Natural killer cell treated with Interleukin-12 subunit alpha and Interleukin-12 subunit beta and Interleukin-15 and Interleukin-18, amount 100 ng/mL, for 72 hours (primary cell): ENCODE measurements at regions not wholly inside any gene's neighbourhood (a gene's known extent, or its start where the extent isn't known, plus 50 kb on each side); places are given as distances from the start of the nearest gene placed in this dataset.
"Not testable (repeated sequence)": the region's sequence is repeated elsewhere in the genome, so short reads cannot be mapped to it uniquely, and the experiment has no call there.

ENCODE experiments used
- ATAC-seq, 2 donors: fragments of 150-1000 bp; cut with Tn5 transposase in 1 of 2; sonication (Bioruptor Pico), chemical (Tn5 transposase) in 1 of 2; 2 replicates each; pipeline ENCODE4 v1.10.0; 2021
- DNase-seq: peaks from one replicate; pipeline ENCODE4 v3.0.0; 2022; ENCODE audit warnings: low spot score
- H3K27ac Mint-ChIP-seq, 2 donors: 1 replicate in 1 of 2; 2 replicates in 1 of 2; pipeline ENCODE4 v1.8.0; 2022; ENCODE audit warnings: mixed read lengths in 2 of 2, mild to moderate bottlenecking in 1 of 2, moderate library complexity in 1 of 2
- H3K27me3 Mint-ChIP-seq, 2 donors: 1 replicate in 1 of 2; 2 replicates in 1 of 2; pipeline ENCODE4 v1.8.0; 2022; ENCODE audit warnings: mixed read lengths in 2 of 2
- H3K36me3 Mint-ChIP-seq: one replicate; pipeline ENCODE4 v1.8.0; 2022; ENCODE audit warnings: mixed read lengths
- H3K4me1 Mint-ChIP-seq, 2 donors: 1 replicate in 1 of 2; 2 replicates in 1 of 2; pipeline ENCODE4 v1.8.0; 2022; ENCODE audit warnings: low read depth in 2 of 2, mixed read lengths in 2 of 2, mild to moderate bottlenecking in 1 of 2
- H3K4me3 Mint-ChIP-seq: one replicate; pipeline ENCODE4 v1.8.0; 2022; ENCODE audit warnings: mixed read lengths
- H3K9me3 Mint-ChIP-seq: 2 replicates; pipeline ENCODE4 v1.8.0; 2022; ENCODE audit warnings: mixed read lengths

DNA sequence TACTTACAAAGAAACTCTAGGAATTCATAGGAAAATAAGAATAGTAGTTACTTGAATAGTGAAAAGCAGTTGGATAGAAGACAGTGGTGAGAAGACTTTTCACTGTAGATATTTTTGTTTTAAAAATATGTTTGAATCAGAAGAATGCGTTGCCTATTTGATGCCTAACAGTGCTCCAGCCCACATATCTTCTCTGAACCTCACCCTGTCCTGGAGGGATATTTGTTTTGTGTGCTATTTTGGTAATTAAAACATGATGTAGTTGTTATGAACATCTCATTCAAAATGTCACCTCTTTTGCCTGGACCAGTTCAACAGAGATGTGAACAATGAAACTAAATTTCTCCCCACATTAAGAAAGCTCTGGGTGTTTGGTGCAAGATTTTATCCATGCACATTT lies 87.6 kb downstream of the CARTPT start:
- Mint-ChIP-seq H3K36me3 (no peaks in the 10 kb centered on the region), H3K4me3 (no peak overlapping the region), H3K9me3 (no peaks in the 10 kb centered on the region), H3K4me1 (no peaks in the 10 kb centered on the region), H3K27me3 (peaks cover 33 to 69% of the 10 kb centered on the region in 2 donors), H3K27ac (no peak overlapping the region)
- ATAC-seq: no peak
- no peak for DNase-seq

DNA sequence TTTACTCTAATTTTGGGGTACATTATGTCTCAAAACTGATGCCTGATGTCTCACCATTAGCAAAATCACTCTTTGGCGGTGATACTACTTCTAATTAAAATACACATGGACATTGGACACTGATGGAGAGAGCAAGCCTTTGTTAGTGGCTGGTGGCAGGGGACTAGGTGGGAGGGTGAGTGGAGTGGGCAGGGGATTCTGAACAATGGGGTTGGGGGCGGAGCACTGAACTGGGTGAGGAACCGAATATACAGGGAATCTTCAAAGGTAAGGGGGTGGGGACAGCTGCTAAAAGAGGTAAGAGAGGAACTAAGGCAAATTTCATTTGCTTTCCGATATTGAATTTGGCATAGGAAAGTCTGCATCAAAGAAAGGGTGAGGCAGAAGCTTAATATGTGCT lies 88.8 kb downstream of the CARTPT start:
- Mint-ChIP-seq H3K4me1 (no peaks in the 10 kb centered on the region), H3K27ac (no peak overlapping the region), H3K4me3 (no peak overlapping the region), H3K36me3 (no peaks in the 10 kb centered on the region), H3K27me3 (peaks cover 32 to 68% of the 10 kb centered on the region in 2 donors), H3K9me3 (no peaks in the 10 kb centered on the region)
- ATAC-seq (no peak), DNase-seq (no peak)

DNA sequence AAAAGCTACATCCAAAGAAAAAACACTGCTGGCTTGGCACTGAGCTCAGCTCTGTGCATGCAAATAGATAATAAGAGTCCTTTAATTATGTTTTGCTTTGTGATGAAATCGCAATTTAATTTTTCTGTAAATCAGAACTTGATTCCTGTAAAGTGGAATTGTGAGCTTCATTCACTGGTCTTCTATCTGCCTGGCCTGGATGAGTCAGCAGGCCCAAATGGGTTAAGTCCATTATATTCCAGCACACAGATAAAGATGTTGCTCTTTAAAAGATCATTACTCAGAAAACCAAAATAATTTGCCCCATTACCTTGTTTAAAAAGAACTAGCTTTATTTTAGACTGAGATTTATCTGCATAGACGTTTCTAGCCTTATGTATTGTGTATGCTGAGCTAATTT lies 90.4 kb downstream of the CARTPT start:
- no peak for ATAC-seq
- peaks cover 28 to 65% of the 10 kb centered on the region in 2 donors for H3K27me3 Mint-ChIP-seq
- no peaks in the 10 kb centered on the region for H3K4me1 Mint-ChIP-seq
- H3K27ac Mint-ChIP-seq: no peak overlapping the region
- DNase-seq: no peak
- H3K36me3 Mint-ChIP-seq: no peaks in the 10 kb centered on the region
- no peak overlapping the region for H3K4me3 Mint-ChIP-seq
- H3K9me3 Mint-ChIP-seq: no peaks in the 10 kb centered on the region

DNA sequence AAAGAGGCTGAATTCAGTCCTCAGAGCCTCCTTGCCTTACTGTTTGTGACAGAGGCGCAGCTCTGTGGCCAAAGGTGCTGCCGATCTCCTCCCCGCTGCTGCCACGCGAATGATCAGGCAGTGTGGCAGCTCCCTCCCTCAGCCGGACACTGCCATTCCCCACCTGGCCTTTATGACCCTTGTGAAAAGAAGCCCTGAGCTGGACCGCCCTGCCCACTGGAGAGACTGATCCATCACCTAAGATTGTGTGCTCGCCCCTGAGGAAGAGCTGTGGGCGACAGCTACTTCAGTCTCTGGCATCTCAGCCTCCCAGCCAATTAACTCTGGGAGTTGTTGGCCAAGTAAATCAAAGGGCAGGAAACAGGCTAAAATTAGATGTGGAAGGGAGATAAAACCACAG lies 90.9 kb downstream of the CARTPT start:
- DNase-seq (no peak), ATAC-seq (no peak)
- H3K4me1 Mint-ChIP-seq: no peaks in the 10 kb centered on the region
- no peak overlapping the region for H3K27ac Mint-ChIP-seq
- H3K36me3 Mint-ChIP-seq: no peaks in the 10 kb centered on the region
- no peaks in the 10 kb centered on the region for H3K9me3 Mint-ChIP-seq
- H3K4me3 Mint-ChIP-seq: no peak overlapping the region
- H3K27me3 Mint-ChIP-seq: peaks cover 26 to 59% of the 10 kb centered on the region in 2 donors

DNA sequence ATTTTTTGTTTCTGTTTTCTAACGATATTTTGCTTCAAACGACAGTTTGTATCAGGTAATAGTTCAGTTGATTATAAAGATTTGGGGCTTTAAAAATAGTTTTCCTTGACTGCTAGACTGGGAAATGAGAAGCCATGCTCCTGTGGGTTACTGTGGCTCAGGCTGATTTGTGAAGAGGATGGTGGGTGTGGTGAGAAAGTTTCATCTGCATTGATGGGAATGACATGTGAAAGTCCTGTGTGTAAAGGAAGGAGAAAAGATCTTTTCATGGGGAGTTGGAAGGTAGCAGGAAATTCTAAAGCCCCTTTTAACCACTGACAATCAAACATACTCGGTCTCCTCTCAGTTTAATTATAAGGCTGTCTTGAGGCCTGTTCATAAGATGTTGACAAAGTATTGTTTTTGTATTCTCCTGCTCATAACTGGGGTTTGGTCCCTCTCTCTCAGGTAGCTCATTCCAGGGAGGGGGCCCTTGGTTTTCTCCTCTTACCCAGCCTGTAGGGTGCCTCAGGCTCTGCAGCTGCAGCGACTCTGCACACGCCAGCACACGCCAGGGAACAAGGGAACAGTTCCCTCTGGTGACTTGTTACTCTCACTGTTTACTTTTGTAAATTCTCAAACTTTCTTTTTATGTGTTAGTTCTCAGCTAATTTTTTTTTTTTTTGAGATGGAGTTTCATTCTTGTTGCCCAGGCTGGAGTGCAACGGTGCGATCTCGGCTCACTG lies 91.6 kb downstream of the CARTPT start:
- no peak for ATAC-seq
- no peak overlapping the region for H3K4me3 Mint-ChIP-seq
- no peak for DNase-seq
- H3K4me1 Mint-ChIP-seq: no peaks in the 10 kb centered on the region
- H3K27ac Mint-ChIP-seq: no peak overlapping the region
- H3K9me3 Mint-ChIP-seq: no peaks in the 10 kb centered on the region
- H3K27me3 Mint-ChIP-seq: peaks cover 26 to 54% of the 10 kb centered on the region in 2 donors
- H3K36me3 Mint-ChIP-seq: no peaks in the 10 kb centered on the region

DNA sequence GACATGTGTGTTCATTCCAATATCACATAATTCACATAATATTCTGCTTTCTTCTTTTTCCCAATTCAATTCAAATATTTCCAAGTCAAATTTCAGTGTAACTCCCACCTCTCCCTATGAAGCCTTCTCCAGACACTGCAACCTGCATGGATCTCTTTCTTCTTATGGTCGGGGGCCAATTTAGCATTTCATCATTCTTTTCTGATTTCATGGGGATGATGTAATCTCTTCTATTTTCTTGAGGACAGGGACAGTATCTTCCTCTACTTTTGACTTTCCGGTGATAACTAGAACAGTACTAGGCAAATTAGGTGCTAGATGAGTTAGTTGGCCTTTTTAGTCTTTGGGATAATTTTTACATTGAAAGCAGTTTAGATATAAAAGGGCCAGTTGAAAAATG lies 92.7 kb downstream of the CARTPT start:
- no peak for DNase-seq
- Mint-ChIP-seq H3K4me1 (no peaks in the 10 kb centered on the region), H3K9me3 (no peaks in the 10 kb centered on the region), H3K27me3 (peaks cover 17 to 43% of the 10 kb centered on the region in 2 donors), H3K27ac (no peak overlapping the region), H3K36me3 (no peaks in the 10 kb centered on the region), H3K4me3 (no peak overlapping the region)
- no peak for ATAC-seq

DNA sequence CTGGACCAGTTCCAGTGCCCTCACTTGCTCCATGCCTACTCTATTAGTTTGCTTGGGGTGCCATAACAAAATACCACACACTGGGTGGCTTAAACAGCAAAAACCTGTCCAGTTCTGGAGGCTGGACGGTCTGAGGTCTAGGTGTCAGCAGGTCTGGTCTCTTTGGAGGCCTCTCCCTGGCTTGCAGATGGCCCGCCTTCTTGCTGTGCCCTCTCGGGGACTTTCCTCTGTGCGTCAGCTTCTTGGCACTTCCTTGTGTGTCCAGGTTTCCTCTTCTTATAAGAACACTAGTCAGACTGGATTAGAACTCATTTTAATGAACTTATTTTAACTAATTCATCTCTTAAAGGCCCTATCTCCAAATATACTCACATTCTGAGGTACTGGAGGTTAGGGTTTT lies 97.2 kb downstream of the CARTPT start:
- H3K27ac Mint-ChIP-seq: no peak overlapping the region
- H3K4me1 Mint-ChIP-seq: no peaks in the 10 kb centered on the region
- peaks cover 6% of the 10 kb centered on the region for H3K9me3 Mint-ChIP-seq
- ATAC-seq: no peak
- peaks cover 2 to 26% of the 10 kb centered on the region in 2 donors for H3K27me3 Mint-ChIP-seq
- no peak overlapping the region for H3K4me3 Mint-ChIP-seq
- peaks cover 4% of the 10 kb centered on the region for H3K36me3 Mint-ChIP-seq
- no peak for DNase-seq

DNA sequence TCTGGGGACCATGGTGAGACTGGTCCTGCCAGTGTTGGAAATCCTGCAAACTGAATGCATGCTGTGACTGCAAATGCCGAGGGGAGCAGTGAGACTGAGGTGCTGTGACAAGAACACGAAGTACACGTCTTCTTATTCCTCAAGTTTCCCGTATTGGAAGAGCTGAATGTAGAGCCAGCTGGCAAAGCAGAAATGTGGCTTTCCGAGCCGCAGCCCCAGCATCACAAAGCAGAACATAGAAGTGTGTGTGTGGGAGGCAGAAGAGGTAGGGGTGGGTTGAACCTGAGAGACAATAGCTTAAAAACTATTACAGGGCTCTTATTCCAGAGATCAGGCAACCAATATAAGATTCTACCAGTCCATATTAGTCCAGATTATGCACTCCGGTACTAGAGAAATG lies 98.8 kb downstream of the CARTPT start:
- H3K9me3 Mint-ChIP-seq: peaks cover 12% of the 10 kb centered on the region
- no peak for ATAC-seq
- H3K4me1 Mint-ChIP-seq: no peaks in the 10 kb centered on the region
- peaks cover 5% of the 10 kb centered on the region for H3K36me3 Mint-ChIP-seq
- peaks cover 0 to 16% of the 10 kb centered on the region in 2 donors for H3K27me3 Mint-ChIP-seq
- H3K27ac Mint-ChIP-seq: no peak overlapping the region
- DNase-seq: no peak
- no peak overlapping the region for H3K4me3 Mint-ChIP-seq

DNA sequence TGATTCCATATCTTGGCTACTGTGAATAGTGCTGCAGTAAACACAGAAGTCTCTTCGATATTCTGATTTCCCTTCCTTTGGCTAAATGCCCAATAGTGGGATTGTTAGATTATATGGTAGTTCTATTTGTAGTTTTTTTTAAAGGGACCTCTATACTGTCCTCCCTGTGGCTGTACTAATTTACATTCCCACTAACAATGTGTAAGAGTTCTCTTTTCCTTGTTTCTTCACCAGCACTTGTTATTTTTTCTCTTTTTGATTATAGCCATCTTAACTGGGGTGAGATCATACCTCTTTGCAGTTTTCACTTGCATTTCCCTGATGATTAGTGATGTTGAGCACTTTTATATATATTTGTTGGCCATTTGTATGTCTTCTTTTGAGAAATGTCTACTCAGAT lies 102.0 kb downstream of the CARTPT start:
- Mint-ChIP-seq H3K4me3 (no peak overlapping the region), H3K36me3 (peaks cover 10% of the 10 kb centered on the region), H3K27me3 (peaks cover 0 to 23% of the 10 kb centered on the region in 2 donors), H3K9me3 (peaks cover 12% of the 10 kb centered on the region), H3K27ac (no peak overlapping the region), H3K4me1 (no peaks in the 10 kb centered on the region)
- DNase-seq: no peak
- no peak for ATAC-seq

DNA sequence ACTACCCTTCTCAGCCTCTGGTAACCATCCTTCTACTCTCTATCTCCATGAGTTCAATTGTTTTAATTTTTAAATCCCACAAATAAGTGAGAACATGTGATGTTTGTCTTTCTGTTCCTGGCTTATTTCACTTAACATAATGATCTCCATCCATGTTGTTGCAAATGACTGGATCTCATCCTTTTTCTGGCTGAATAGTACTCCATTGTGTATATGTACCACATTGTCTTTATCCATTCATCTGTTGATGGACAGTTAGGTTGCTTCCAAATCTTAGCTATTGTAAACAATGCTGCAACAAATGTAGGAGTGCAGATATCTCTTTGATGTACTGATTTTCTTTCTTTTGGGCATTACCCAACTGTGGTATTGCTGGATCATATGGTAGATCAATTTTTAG lies 103.0 kb downstream of the CARTPT start:
- Mint-ChIP-seq H3K9me3 (peaks cover 21% of the 10 kb centered on the region), H3K27me3 (peaks cover 0 to 30% of the 10 kb centered on the region in 2 donors), H3K36me3 (peaks cover 21% of the 10 kb centered on the region)
- ATAC-seq, H3K4me1 Mint-ChIP-seq, H3K4me3 Mint-ChIP-seq, H3K27ac Mint-ChIP-seq, DNase-seq: not testable (repeated sequence)

DNA sequence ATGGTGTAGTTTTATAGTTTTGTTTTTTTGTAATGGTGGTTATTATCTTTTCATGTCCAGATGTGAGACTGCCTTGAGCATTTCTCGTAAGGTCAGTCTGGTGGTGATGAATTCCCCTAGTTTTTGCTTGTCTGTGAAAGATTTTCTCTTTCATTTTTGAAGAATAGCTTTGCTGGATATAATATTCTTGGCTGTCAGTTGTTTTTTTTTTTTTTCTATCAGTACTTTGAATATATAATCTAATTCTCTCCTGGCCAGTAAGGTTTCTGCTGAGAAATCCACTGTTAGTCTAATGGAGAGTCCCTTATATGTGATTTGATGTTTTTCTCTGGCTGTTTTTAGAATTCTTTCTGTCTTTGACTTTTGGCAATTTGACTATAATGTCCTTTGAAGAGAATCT lies 106.9 kb downstream of the CARTPT start:
- ATAC-seq (no peak), DNase-seq (no peak)
- Mint-ChIP-seq H3K9me3 (peaks cover 19% of the 10 kb centered on the region), H3K4me1 (peaks cover 3 to 5% of the 10 kb centered on the region in 2 donors), H3K4me3 (no peak overlapping the region), H3K27ac (no peak overlapping the region), H3K36me3 (peaks cover 22% of the 10 kb centered on the region), H3K27me3 (peaks cover 0 to 24% of the 10 kb centered on the region in 2 donors)

DNA sequence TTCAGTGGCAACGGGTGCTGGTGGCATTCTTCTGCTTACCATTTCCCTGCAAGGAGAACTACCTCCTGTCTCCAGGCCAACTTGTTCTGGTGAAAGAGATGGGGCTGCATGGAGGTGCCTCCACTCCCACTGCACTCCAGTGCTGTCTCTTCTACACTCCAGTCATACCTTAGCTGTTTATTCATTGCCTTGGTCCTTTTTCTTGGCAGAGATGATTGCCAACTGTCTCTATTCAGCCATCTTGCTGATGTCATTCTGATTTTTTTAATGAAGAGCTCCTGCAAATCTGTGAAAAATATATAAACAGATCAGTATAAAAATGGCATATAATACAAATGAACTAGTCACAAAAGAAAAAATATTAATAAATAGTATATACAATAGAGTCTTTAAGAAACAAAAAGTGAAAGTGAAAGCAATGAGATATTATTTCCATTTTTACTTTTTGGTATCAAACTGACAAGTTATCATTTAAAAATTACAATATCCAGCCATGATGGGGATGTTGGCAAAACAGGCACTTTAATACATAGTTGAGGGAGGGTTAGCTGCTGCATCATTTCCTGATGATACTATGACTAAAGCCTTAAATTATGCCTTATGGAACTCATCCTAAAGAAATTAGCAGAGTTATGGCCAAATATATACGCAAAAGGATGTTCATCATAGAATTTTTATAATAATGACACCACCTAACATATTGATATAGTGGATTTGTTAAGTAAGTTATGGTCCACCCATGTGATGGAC lies 109.4 kb downstream of the CARTPT start:
- Mint-ChIP-seq H3K4me1 (peaks cover 3 to 5% of the 10 kb centered on the region in 2 donors), H3K4me3 (no peak overlapping the region), H3K9me3 (peaks cover 9% of the 10 kb centered on the region), H3K27me3 (peaks cover 0 to 16% of the 10 kb centered on the region in 2 donors), H3K27ac (no peak overlapping the region), H3K36me3 (peaks cover 17% of the 10 kb centered on the region)
- no peak for ATAC-seq
- no peak for DNase-seq

DNA sequence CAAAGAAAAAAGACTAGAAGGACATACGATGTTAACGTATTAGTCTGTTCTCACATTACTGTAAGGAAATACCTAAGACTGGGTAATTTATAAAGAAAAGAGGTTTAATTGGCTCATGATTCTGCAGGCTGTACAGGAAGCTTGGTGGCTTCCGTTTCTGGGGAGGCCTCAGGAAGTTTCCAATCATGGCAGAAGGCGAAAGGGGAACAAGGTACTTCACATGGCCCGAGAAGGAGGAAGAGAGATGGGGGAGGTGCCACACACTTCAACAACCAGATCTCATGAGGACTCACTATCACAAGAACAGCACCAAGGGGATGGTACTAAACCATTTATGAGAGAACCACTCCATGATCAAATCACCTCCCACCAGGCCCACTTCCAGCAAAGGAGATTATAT lies 110.1 kb downstream of the CARTPT start:
- Mint-ChIP-seq H3K27ac (no peak overlapping the region), H3K36me3 (peaks cover 17% of the 10 kb centered on the region), H3K4me3 (no peak overlapping the region), H3K4me1 (peaks cover 3 to 5% of the 10 kb centered on the region in 2 donors), H3K27me3 (peaks cover 0 to 9% of the 10 kb centered on the region in 2 donors), H3K9me3 (peaks cover 9% of the 10 kb centered on the region)
- ATAC-seq: no peak
- DNase-seq: no peak

DNA sequence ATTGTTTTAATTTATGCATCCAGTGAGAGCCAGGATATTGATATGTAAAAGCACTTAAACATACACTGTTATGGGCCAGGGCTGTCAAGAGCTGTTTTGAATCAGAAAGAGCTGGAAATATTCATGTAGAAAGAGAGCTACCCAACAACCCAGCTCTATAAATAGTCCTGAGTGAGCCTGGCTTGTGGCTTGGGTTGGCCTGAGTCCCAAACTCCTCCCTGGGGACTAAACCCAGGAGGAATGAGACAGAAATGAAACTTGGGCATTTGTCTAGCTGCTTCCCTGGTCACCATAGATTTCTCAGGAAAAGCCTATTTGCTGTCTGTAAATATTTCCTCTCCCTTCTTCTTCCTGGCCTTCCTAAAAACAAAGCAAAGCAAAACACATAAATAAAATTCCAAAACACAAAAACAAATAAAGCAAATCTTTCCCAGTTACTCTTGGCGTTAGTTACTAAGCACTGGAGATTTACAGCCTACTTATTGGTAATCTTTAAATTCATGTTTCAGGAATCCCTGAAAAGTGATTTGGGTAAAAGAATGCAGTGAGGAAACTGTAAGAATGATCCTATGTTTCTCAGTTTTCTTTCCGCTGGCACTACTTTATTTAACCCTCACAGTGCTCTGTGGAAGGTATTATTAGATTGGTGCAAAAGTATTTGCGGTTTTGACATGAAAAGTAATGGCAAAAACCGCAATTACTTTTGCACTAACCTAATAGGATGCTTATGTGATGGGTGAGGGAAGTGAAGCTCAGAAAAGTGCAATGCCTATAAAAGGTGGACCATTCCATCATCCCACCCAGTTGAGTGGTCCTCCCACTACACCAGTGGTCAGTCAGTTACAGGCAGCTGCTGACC lies 111.8 kb downstream of the CARTPT start:
- Mint-ChIP-seq H3K27ac (no peak overlapping the region), H3K36me3 (peaks cover 13% of the 10 kb centered on the region), H3K27me3 (peaks cover 3 to 9% of the 10 kb centered on the region in 2 donors), H3K9me3 (peaks cover 9% of the 10 kb centered on the region), H3K4me1 (peaks cover 3 to 5% of the 10 kb centered on the region in 2 donors), H3K4me3 (no peak overlapping the region)
- no peak for DNase-seq
- no peak for ATAC-seq
